Fibroblast of lung (primary cell): ENCODE measurements at regions not wholly inside any gene's neighbourhood (a gene's known extent, or its start where the extent isn't known, plus 50 kb on each side); places are given as distances from the start of the nearest gene placed in this dataset.
A peak's percentile ranks its signal among the peaks of the same experiment; 100 is the strongest.

Source experiments
- DNase-seq, 2 donors: peaks; one replicate each; pipeline versions ENCODE4 v3.0.0 to v3.0.0-alpha.2; 2010; ENCODE audit warnings: low read depth in 2 of 2
- H2AFZ ChIP-seq: 2 replicates; pipeline ENCODE4 v1.5.1; 2012; ENCODE audit warnings: low read length, control low read depth, inconsistent platforms
- H3K27ac ChIP-seq: 2 replicates; pipeline ENCODE4 v1.5.1; 2011; ENCODE audit warnings: low read length, control low read depth; ENCODE audit not compliant: insufficient read depth
- H3K27me3 ChIP-seq: 2 replicates; pipeline ENCODE4 v1.5.1; 2011; ENCODE audit warnings: mild to moderate bottlenecking, low read length; ENCODE audit not compliant: control insufficient read depth, insufficient read depth
- H3K36me3 ChIP-seq: 2 replicates; pipeline ENCODE4 v1.5.1; 2011; ENCODE audit warnings: low read length; ENCODE audit not compliant: control insufficient read depth, insufficient read depth
- H3K4me1 ChIP-seq: 2 replicates; pipeline ENCODE4 v1.5.1; 2011; ENCODE audit warnings: low read length; ENCODE audit not compliant: control insufficient read depth, insufficient read depth; ENCODE audit errors: extremely low read depth
- H3K4me2 ChIP-seq: 2 replicates; pipeline ENCODE4 v1.5.1; 2011; ENCODE audit warnings: low read length, control low read depth; ENCODE audit not compliant: insufficient read depth; ENCODE audit errors: extremely low read depth
- H3K4me3 ChIP-seq, 4 experiments: fragments of 200-600 bp in 1 of 4; sonication (generic) in 1 of 4; replicated peaks in 1 of 4; 2 replicates each; pipeline ENCODE4 v1.5.1; 2011 to 2016; ENCODE audit warnings: low read length in 4 of 4, low read depth in 3 of 4, mild to moderate bottlenecking in 3 of 4, control low read depth in 2 of 4, inconsistent platforms in 1 of 4, mixed read lengths in 1 of 4; ENCODE audit not compliant: insufficient read depth in 1 of 4; ENCODE audit errors: control extremely low read depth in 1 of 4
- H3K79me2 ChIP-seq: 2 replicates; pipeline ENCODE4 v1.5.1; 2012; ENCODE audit warnings: mild to moderate bottlenecking, low read length, inconsistent platforms; ENCODE audit not compliant: control insufficient read depth, insufficient read depth
- H3K9ac ChIP-seq: 2 replicates; pipeline ENCODE4 v1.5.1; 2011; ENCODE audit warnings: mild to moderate bottlenecking, low read length, control low read depth; ENCODE audit not compliant: insufficient read depth
- H3K9me3 ChIP-seq: 2 replicates; pipeline ENCODE4 v1.5.1; 2012; ENCODE audit warnings: low read depth, low read length; ENCODE audit not compliant: control insufficient read depth, insufficient read depth
- H4K20me1 ChIP-seq: 2 replicates; pipeline ENCODE4 v1.5.1; 2011; ENCODE audit warnings: low read length; ENCODE audit not compliant: control insufficient read depth, insufficient read depth; ENCODE audit errors: extremely low read depth
- CTCF ChIP-seq, 2 donors: IDR thresholded peaks in 1 of 2; conservative IDR thresholded peaks in 1 of 2; 1 replicate in 1 of 2; 2 replicates in 1 of 2; pipeline ENCODE4 v1.5.1; 2011 to 2012; ENCODE audit warnings: low read length in 2 of 2, control low read depth in 1 of 2, inconsistent platforms in 1 of 2, low read depth in 1 of 2, mild to moderate bottlenecking in 1 of 2
- EZH2 ChIP-seq: IDR thresholded peaks from 2 replicates; pipeline ENCODE4 v1.5.1; 2012; ENCODE audit warnings: low read length, control low read depth, mild to moderate bottlenecking; ENCODE audit errors: missing control alignments

- TF ChIP-seq CTCF (conservative IDR thresholded peaks at IDR 0.05 in 1 of 2, IDR thresholded peaks at IDR 0.05 in 1 of 2; ENCODE audit: low read depth in 1 of 2, low read length in 2 of 2) (no peak), EZH2 (no peak)
- no peaks in the 10 kb centered on the region for H4K20me1 ChIP-seq
- no peak overlapping the region for H3K9ac ChIP-seq
- H3K27me3 ChIP-seq: no peaks in the 10 kb centered on the region
- H3K27ac ChIP-seq: no peak overlapping the region
- H3K9me3 ChIP-seq: no peaks in the 10 kb centered on the region
- H3K36me3 ChIP-seq: no peaks in the 10 kb centered on the region
- no peak for DNase-seq
- H3K4me1 ChIP-seq: no peaks in the 10 kb centered on the region
- no peak overlapping the region for H3K4me2 ChIP-seq
- H3K79me2 ChIP-seq: no peaks in the 10 kb centered on the region
- H2AFZ ChIP-seq: no peak overlapping the region
- no peak overlapping the region for H3K4me3 ChIP-seq
These were observed 387.2 kb downstream of the PTPRU start for GRCh38 chr1:29623501-29623900.

- peak in 1 of 2 donors; percentile 43 for DNase-seq
- no peaks in the 10 kb centered on the region for H3K4me1 ChIP-seq
- H3K4me2 ChIP-seq: no peak overlapping the region
These were observed 385.6 kb downstream of the PTPRU start for GRCh38 chr1:29621826-29622435.

GRCh38 chr1:29620631-29621030 is 384.3 kb downstream of the PTPRU start:
- no peak overlapping the region for H3K27ac ChIP-seq
- no peak overlapping the region for H3K9ac ChIP-seq
- H3K79me2 ChIP-seq: no peaks in the 10 kb centered on the region
- no peaks in the 10 kb centered on the region for H3K27me3 ChIP-seq
- H3K9me3 ChIP-seq: no peaks in the 10 kb centered on the region
- no peak for DNase-seq
- no peak overlapping the region for H3K4me2 ChIP-seq
- no peak overlapping the region for H2AFZ ChIP-seq
- no peak overlapping the region for H3K4me3 ChIP-seq
- H3K4me1 ChIP-seq: no peaks in the 10 kb centered on the region
- H3K36me3 ChIP-seq: no peaks in the 10 kb centered on the region
- H4K20me1 ChIP-seq: no peaks in the 10 kb centered on the region
- TF ChIP-seq CTCF (conservative IDR thresholded peaks at IDR 0.05 in 1 of 2, IDR thresholded peaks at IDR 0.05 in 1 of 2; ENCODE audit: low read depth in 1 of 2, low read length in 2 of 2): no peak
- no peak for TF ChIP-seq EZH2

More at GRCh38 chr1:29621826-29622435, 385.6 kb downstream of the PTPRU start:
- no peak overlapping the region for H3K4me3 ChIP-seq
- H4K20me1 ChIP-seq: no peaks in the 10 kb centered on the region
- TF ChIP-seq EZH2 (no peak), CTCF (conservative IDR thresholded peaks at IDR 0.05 in 1 of 2, IDR thresholded peaks at IDR 0.05 in 1 of 2; ENCODE audit: low read depth in 1 of 2, low read length in 2 of 2) (no peak)
- H3K36me3 ChIP-seq: no peaks in the 10 kb centered on the region
- H3K9ac ChIP-seq: no peak overlapping the region
- H3K27ac ChIP-seq: no peak overlapping the region
- no peaks in the 10 kb centered on the region for H3K27me3 ChIP-seq
- no peak overlapping the region for H2AFZ ChIP-seq
- no peaks in the 10 kb centered on the region for H3K79me2 ChIP-seq
- no peaks in the 10 kb centered on the region for H3K9me3 ChIP-seq
